Chondrocyte (in vitro differentiated cells): ENCODE measurements at regions not wholly inside any gene's neighbourhood (a gene's known extent, or its start where the extent isn't known, plus 50 kb on each side); places are given as distances from the start of the nearest gene placed in this dataset.

Experiments used
- DNase-seq: peaks from one replicate; pipeline ENCODE4 v3.0.0; 2021; ENCODE audit warnings: mixed read lengths, low spot score
- H3K27ac Mint-ChIP-seq: one replicate; pipeline ENCODE4 v1.8.0; 2021; ENCODE audit warnings: mild to moderate bottlenecking, moderate library complexity, mixed read lengths; ENCODE audit not compliant: unreplicated experiment
- H3K27me3 Mint-ChIP-seq: 2 replicates; pipeline ENCODE4 v1.8.0; 2021; ENCODE audit warnings: low read depth, mixed read lengths
- H3K36me3 Mint-ChIP-seq: 2 replicates; pipeline ENCODE4 v1.8.0; 2021; ENCODE audit warnings: low read depth, mixed read lengths
- H3K4me1 Mint-ChIP-seq: 2 replicates; pipeline ENCODE4 v1.8.0; 2021; ENCODE audit warnings: low read depth, mild to moderate bottlenecking, mixed read lengths
- H3K4me3 Mint-ChIP-seq: one replicate; pipeline ENCODE4 v1.8.0; 2021; ENCODE audit warnings: mild to moderate bottlenecking, moderate library complexity, mixed read lengths; ENCODE audit not compliant: unreplicated experiment
- H3K9me3 Mint-ChIP-seq: 2 replicates; pipeline ENCODE4 v1.8.0; 2021; ENCODE audit warnings: low read depth, mixed read lengths
- CTCF ChIP-seq: fragments of 200-600 bp; sonication (generic); IDR thresholded peaks from 2 replicates; pipeline ENCODE4 v1.5.0; 2021; ENCODE audit warnings: antibody characterized with exemption, mild to moderate bottlenecking, moderate library complexity

DNA sequence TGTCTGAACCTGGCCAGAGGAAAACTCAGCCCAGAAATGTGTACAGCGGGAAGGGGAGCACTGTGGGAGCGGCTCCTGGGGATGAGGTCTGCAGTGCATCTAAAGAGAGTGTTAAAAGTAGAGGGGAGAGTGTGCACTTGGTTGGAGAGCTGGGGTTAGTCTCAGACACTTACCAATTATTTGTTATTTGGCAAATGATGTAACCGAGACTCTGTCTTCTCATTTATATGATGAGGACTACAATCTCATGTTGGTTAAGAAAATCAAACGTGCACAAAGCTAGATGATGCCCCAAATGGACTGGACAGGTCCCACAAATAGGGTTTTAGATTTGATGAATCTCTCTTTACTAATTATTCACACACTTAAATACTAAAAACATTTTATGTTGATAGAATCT, 962.4 kb downstream of the GATA3 start:
- no peaks in the 10 kb centered on the region for H3K36me3 Mint-ChIP-seq
- no peaks in the 10 kb centered on the region for H3K9me3 Mint-ChIP-seq
- peaks cover 8% of the 10 kb centered on the region for H3K27me3 Mint-ChIP-seq
- H3K4me1 Mint-ChIP-seq, result peaks cover 15% of the 10 kb centered on the region
- H3K4me3 Mint-ChIP-seq, result no peak overlapping the region
- DNase-seq, result no peak
- no peak for TF ChIP-seq CTCF
- no peak overlapping the region for H3K27ac Mint-ChIP-seq

GRCh38 chr10:9018195-9019173, 964.0 kb downstream of the GATA3 start:
- Mint-ChIP-seq H3K4me1 (peaks cover 2% of the 10 kb centered on the region), H3K9me3 (no peaks in the 10 kb centered on the region), H3K36me3 (no peaks in the 10 kb centered on the region), H3K27ac (no peak overlapping the region), H3K4me3 (no peak overlapping the region), H3K27me3 (peaks cover 10% of the 10 kb centered on the region)
- no peak for DNase-seq
- TF ChIP-seq CTCF, result no peak

DNA sequence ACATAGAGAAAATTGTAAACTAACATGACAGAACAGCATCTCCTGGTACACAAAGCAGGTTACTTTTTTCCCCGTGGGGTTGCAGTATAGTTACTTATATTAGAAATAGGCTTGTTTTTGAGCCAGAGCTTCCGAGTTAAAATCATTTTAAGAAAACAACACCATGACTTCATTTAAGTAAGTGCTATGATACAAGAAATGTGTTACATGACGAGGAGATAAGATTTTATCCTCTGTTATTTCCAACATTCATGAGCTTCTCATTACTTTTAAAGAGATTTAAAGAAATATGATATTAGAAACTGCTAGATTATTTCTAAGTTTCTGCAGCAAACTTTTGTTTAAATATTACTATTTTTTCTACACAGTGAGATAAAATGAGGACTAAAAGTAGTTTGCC, 968.7 kb downstream of the GATA3 start:
- H3K36me3 Mint-ChIP-seq, result no peaks in the 10 kb centered on the region
- H3K27ac Mint-ChIP-seq, result no peak overlapping the region
- no peaks in the 10 kb centered on the region for H3K9me3 Mint-ChIP-seq
- H3K4me3 Mint-ChIP-seq, result no peak overlapping the region
- DNase-seq, result no peak
- no peak for TF ChIP-seq CTCF
- peaks cover 15% of the 10 kb centered on the region for H3K27me3 Mint-ChIP-seq
- H3K4me1 Mint-ChIP-seq, result peaks cover 2% of the 10 kb centered on the region

- H3K36me3 Mint-ChIP-seq, result no peaks in the 10 kb centered on the region
- no peak overlapping the region for H3K27ac Mint-ChIP-seq
- no peaks in the 10 kb centered on the region for H3K9me3 Mint-ChIP-seq
- peaks cover 14% of the 10 kb centered on the region for H3K27me3 Mint-ChIP-seq
- H3K4me3 Mint-ChIP-seq, result no peak overlapping the region
- H3K4me1 Mint-ChIP-seq, result no peaks in the 10 kb centered on the region
- DNase-seq, result no peak
- TF ChIP-seq CTCF, result no peak
Measured at GRCh38 chr10:9024210-9024609, 969.7 kb downstream of the GATA3 start.

DNA sequence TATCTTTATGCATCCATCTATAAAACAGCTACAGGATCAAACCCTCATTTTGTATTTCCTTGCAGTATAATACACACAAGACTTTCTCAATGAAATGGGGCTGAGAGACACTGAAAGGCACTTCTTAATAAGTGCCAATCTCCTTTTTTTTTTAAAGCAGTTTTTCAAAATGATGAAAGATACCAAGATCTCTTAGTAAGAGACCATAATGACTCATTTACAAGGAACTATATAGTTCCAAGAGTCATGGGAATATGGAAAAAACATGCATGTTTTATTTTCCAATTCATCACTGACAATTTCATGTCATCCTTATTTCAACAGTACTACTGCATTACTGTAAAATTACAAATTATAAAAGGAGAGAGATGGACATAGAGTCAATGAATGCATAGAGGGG, 973.7 kb downstream of the GATA3 start:
- Mint-ChIP-seq H3K27me3 (peaks cover 6% of the 10 kb centered on the region), H3K4me3 (no peak overlapping the region), H3K36me3 (no peaks in the 10 kb centered on the region), H3K4me1 (no peaks in the 10 kb centered on the region), H3K9me3 (no peaks in the 10 kb centered on the region), H3K27ac (no peak overlapping the region)
- no peak for TF ChIP-seq CTCF
- DNase-seq, result no peak
